ENCODE measurements at regions not wholly inside any gene's neighbourhood (a gene's known extent, or its start where the extent isn't known, plus 50 kb on each side); places are given as distances from the start of the nearest gene placed in this dataset.

DNA sequence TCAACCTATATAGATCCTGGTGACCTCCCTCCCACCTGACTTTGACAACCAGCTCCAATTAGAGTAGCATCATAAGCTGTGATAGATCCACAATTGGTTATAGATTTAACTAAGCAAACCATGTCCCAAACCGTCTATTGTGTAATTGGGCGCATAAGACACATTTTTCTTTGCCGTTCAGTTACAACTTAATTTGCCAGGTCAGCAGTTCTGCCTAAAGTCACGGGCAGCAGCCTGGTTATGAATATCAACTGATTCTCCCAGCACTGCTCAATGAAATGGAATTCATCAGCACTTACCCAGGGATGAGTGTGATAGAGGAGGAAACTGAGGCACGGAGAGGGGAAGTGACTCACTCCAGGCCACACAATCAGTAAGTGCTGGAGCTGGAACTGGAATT lies 73.4 kb downstream of the KLHDC7A start:
- Histone ChIP-seq H3K36me3 (ENCODE audit: insufficient read depth, low read length) (no peaks in the 10 kb centered on the region), H3K9me3 (ENCODE audit: low read length) (no peaks in the 10 kb centered on the region), H3K4me1 (ENCODE audit: insufficient read depth, low read length, severe bottlenecking) (no peaks in the 10 kb centered on the region), H3F3A (ENCODE audit: insufficient read depth, low read length) (no peaks in the 10 kb centered on the region), H3K9ac (ENCODE audit: low read length) (no peak overlapping the region), H3K4me3 (ENCODE audit: low read depth, low read length, poor library complexity, severe bottlenecking) (no peak overlapping the region), H3K4me2 (ENCODE audit: low read length) (no peak overlapping the region), H3K27ac (ENCODE audit: low read depth, low read length, poor library complexity, severe bottlenecking) (no peak overlapping the region), H2AFZ (ENCODE audit: low read length) (no peak overlapping the region), H3K79me2 (ENCODE audit: insufficient read depth, low read length) (no peaks in the 10 kb centered on the region), H4K20me1 (ENCODE audit: insufficient read depth, low read length) (no peaks in the 10 kb centered on the region), H3K9me2 (ENCODE audit: low read depth, low read length) (no peaks in the 10 kb centered on the region), H3K27me3 (ENCODE audit: insufficient read depth, low read length) (no peaks in the 10 kb centered on the region)
- TF ChIP-seq EZH2 (IDR thresholded peaks at IDR 0.05; ENCODE audit: borderline replicate concordance, low read length) = no peak
- TF ChIP-seq, protein P1, sequence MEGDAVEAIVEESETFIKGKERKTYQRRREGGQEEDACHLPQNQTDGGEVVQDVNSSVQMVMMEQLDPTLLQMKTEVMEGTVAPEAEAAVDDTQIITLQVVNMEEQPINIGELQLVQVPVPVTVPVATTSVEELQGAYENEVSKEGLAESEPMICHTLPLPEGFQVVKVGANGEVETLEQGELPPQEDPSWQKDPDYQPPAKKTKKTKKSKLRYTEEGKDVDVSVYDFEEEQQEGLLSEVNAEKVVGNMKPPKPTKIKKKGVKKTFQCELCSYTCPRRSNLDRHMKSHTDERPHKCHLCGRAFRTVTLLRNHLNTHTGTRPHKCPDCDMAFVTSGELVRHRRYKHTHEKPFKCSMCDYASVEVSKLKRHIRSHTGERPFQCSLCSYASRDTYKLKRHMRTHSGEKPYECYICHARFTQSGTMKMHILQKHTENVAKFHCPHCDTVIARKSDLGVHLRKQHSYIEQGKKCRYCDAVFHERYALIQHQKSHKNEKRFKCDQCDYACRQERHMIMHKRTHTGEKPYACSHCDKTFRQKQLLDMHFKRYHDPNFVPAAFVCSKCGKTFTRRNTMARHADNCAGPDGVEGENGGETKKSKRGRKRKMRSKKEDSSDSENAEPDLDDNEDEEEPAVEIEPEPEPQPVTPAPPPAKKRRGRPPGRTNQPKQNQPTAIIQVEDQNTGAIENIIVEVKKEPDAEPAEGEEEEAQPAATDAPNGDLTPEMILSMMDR (IDR thresholded peaks at IDR 0.05; ENCODE audit: low read length) = no peak

DNA sequence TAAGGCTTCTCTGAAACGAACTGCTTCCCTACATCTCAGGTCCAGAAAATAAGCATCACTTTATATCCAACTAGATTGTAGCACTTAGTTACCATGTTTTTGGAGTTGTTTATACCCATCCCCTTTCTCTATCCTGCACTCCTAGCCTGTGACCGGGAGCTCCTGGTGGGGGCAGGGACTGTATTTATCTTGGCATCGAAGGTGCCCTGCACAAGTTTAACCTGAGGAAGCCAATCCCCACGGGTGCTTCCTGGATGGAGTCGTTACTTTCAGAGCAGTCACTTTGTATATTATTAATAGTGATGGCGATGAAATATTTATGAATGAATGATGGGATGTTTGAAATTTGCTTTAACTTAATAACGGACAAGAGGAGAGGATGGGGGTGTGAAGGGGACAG lies 73.9 kb downstream of the KLHDC7A start:
- Histone ChIP-seq H3K27me3 (ENCODE audit: insufficient read depth, low read length) (no peaks in the 10 kb centered on the region), H3K4me1 (ENCODE audit: insufficient read depth, low read length, severe bottlenecking) (no peaks in the 10 kb centered on the region), H3K36me3 (ENCODE audit: insufficient read depth, low read length) (no peaks in the 10 kb centered on the region), H3K4me2 (ENCODE audit: low read length) (no peak overlapping the region), H4K20me1 (ENCODE audit: insufficient read depth, low read length) (no peaks in the 10 kb centered on the region), H3K27ac (ENCODE audit: low read depth, low read length, poor library complexity, severe bottlenecking) (no peak overlapping the region), H3K4me3 (ENCODE audit: low read depth, low read length, poor library complexity, severe bottlenecking) (no peak overlapping the region), H3K79me2 (ENCODE audit: insufficient read depth, low read length) (no peaks in the 10 kb centered on the region), H3K9me3 (ENCODE audit: low read length) (no peaks in the 10 kb centered on the region), H3K9ac (ENCODE audit: low read length) (no peak overlapping the region), H3K9me2 (ENCODE audit: low read depth, low read length) (no peaks in the 10 kb centered on the region), H3F3A (ENCODE audit: insufficient read depth, low read length) (no peaks in the 10 kb centered on the region), H2AFZ (ENCODE audit: low read length) (no peak overlapping the region)
- TF ChIP-seq EZH2 (IDR thresholded peaks at IDR 0.05; ENCODE audit: borderline replicate concordance, low read length) = no peak
- TF ChIP-seq, protein P1 (IDR thresholded peaks at IDR 0.05; ENCODE audit: low read length) = no peak

DNA sequence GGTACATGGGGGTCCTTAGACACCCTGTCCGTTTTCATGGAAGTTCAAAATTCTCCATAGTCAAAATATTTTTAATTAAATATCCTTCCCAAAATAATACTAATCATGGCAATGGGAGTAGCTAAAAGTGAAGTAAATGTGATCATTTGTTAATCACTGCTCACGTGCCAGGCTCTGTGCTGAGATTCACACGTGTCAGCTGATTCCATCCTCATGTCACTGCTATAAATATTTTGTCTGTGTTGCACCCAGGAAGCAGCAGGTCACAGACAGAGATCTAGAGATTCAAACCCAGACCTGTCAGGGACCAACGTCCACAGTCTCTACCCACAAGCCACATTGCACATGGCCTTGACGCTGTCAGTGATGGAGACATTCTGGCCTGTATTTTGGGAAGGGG lies 74.3 kb downstream of the KLHDC7A start:
- Histone ChIP-seq H3K9me3 (ENCODE audit: low read length) (no peaks in the 10 kb centered on the region), H2AFZ (ENCODE audit: low read length) (no peak overlapping the region), H3K9ac (ENCODE audit: low read length) (no peak overlapping the region), H3K4me3 (ENCODE audit: low read depth, low read length, poor library complexity, severe bottlenecking) (no peak overlapping the region), H3K36me3 (ENCODE audit: insufficient read depth, low read length) (no peaks in the 10 kb centered on the region), H3K4me2 (ENCODE audit: low read length) (no peak overlapping the region), H3K27ac (ENCODE audit: low read depth, low read length, poor library complexity, severe bottlenecking) (no peak overlapping the region), H4K20me1 (ENCODE audit: insufficient read depth, low read length) (no peaks in the 10 kb centered on the region), H3F3A (ENCODE audit: insufficient read depth, low read length) (no peaks in the 10 kb centered on the region), H3K9me2 (ENCODE audit: low read depth, low read length) (no peaks in the 10 kb centered on the region), H3K4me1 (ENCODE audit: insufficient read depth, low read length, severe bottlenecking) (no peaks in the 10 kb centered on the region), H3K79me2 (ENCODE audit: insufficient read depth, low read length) (no peaks in the 10 kb centered on the region), H3K27me3 (ENCODE audit: insufficient read depth, low read length) (no peaks in the 10 kb centered on the region)
- TF ChIP-seq EZH2 (IDR thresholded peaks at IDR 0.05; ENCODE audit: borderline replicate concordance, low read length) = no peak
- TF ChIP-seq, protein P1 (IDR thresholded peaks at IDR 0.05; ENCODE audit: low read length) = no peak
